HG02938 (cell line): ENCODE measurements at regions not wholly inside any gene's neighbourhood (a gene's known extent, or its start where the extent isn't known, plus 50 kb on each side); places are given as distances from the start of the nearest gene placed in this dataset.
"Not testable (repeated sequence)": the region's sequence is repeated elsewhere in the genome, so short reads cannot be mapped to it uniquely, and the experiment has no call there.

Experiments used
- ATAC-seq: cut with Tn5 transposase; IDR thresholded peaks from one replicate; pipeline ENCODE4 v1.9.1; 2021; ENCODE audit warnings: mild to moderate bottlenecking, moderate library complexity; ENCODE audit not compliant: unreplicated experiment

DNA sequence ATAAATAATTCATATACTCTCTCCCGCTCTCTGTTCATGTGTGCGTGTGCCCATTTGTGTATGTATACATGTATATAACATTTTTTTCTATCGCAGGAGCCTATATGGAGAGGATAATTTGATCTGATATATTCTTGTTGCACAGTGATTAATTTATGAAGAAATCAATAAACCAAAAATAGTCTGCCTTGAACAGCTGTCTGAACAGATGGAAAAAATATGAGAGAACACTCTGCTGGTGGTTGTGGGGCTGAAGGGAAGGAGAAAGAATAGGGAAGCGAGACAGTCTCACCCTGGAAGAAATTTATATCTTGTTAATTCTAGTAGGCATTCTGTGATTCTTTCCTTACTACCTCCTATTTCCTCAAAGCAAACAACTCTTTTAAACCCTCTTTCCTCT, 96.6 kb upstream of the B3GAT2 start:
- no peak for ATAC-seq

DNA sequence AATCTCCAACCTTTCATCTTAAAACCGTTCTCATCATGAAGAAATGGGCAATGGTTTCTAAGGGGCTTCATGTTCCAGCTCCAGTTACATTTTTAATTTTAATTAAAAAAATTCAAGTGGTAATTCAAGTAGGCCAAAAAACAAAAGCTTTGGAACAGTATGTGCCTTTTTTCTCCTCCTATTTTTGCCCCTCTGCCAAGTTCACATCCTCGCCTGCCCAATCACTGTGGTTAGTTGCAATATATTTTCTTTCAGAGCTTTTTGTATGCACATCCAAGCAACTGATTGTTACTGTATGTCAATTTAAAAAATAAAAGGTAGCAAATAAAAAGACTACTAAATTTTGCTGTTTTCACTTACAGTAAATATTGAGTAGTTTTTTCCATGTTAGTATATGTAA, 99.8 kb upstream of the B3GAT2 start:
- ATAC-seq: no peak

DNA sequence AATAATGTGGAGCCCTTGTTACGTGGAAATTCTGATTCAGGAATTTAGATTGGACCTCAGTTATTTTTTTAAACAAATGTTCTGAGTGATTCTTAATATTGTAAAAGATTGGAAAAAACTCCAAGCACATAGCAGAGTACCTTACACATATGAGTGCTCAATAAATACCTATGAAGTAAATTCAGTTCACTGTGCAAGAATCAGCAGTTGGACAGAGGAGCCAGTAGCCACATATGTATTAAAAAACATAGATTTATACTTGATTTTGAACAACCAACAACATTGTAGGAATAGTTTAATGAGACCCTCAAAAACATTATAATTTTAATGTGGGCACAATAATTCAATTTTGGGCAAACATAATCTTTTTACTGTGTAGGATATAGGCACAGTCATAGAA, 109.3 kb upstream of the B3GAT2 start:
- ATAC-seq: no peak

DNA sequence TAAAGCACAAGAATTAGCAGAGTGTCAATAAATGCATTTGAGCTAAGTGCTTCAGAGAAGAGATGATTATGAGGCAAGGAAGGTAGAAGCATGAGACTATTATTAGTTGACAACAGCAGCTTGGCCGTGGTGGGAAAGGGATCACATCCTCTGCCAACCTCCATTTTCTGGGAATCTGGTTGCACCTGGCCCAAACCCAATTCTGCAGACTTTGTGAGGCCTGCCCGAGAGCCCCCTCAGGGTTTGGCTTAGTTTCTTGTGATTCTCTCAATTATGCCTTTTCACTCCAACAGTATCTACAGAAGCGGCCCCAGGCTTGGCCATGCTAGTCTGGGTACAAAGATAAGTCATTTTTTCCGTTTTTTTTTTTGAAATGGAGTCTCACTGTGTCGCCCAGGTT, 111.0 kb upstream of the B3GAT2 start:
- no peak for ATAC-seq

DNA sequence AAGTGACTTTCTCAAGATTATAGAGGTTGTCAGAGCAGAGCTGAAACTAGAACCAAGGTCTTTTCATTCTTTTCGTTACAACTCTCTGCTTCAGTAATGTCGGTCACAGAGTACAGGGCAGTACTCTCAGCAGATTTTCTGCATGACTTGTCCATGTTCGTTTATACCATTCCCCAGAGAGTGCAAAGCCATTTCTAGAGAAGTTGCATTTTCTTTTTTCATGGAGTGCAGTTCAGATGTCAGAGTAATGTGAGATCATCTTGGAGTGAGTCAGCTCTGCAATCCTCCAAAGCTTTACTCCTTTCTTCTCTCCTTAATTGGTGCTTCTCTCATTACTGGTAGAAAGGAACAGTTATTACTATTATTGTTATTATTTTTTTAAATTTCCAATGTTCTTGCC, 115.6 kb upstream of the B3GAT2 start:
- no peak for ATAC-seq

DNA sequence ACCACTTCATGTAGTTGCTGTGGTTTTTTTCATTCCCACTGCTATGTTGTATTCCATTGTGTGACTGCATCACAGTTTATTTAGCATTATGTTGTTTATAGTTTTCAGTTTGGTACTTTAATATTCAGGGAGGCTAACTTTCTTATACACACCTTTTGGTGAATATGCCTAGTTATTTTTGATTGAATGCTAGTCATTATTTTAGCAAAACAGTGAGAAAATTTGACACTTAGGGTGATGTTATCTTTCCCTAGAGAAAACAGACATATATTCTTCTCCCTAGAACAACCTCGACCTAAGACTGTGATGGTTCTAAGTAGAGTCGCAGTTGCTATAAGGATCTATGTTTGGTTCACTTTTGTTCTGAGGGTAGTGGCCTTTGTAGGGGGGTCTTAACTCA, 120.8 kb upstream of the B3GAT2 start:
- no peak for ATAC-seq

DNA sequence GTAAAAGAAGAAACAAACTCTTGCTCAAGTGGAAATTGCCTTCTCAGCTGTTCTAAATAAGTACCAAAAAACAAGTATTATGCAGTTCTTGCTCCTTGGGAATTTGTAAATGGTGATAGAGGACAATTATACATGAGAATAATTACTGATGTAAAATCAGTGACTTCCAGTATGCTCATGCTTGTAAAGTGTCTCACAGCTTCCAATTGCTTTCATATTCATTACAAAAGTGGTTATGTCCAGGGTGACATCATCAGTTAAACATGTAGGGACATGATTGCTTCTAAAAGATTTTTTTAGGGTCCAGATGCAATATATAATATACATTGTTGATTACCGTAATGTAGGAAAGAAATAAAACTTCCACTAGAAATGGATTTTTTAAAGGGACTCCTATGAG, 122.8 kb upstream of the B3GAT2 start:
- no peak for ATAC-seq

DNA sequence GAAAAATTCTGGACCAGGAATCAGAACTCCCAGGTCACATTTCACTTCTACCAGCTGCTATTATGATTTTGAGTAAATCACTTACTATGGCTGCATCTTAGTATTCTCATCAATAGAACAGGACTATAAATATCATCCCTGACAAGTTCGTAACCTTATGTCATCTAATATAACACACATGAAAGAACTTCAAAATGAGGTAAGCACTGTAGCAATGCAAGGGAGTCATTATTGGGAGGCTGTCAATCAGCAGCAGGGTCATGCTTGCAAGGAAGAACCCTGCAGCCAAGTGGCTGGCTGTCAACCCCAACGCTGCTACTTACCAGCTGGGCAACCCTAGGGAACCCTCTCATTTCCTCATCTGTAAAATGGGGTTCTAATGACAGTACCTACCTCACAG, 123.3 kb upstream of the B3GAT2 start:
- no peak for ATAC-seq

DNA sequence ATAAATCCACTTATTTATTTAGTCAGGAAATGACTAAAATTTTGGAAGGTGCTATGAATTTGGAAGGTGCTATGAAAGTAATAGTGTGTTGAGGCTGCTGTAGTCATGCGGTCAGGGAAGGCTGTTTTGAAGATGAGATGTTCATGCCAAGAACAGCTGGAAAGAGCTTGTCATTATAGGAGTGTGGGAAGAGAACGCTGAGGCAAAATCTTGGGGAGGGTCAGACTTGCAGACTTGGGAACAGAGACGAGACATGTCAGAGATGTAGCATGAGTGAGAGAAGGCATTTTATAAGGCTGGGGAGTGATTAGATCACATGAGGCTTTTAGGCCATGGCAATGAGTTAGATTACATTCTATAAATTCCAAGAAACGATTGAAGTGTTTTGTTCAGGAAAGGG, 124.0 kb upstream of the B3GAT2 start:
- ATAC-seq: no peak

DNA sequence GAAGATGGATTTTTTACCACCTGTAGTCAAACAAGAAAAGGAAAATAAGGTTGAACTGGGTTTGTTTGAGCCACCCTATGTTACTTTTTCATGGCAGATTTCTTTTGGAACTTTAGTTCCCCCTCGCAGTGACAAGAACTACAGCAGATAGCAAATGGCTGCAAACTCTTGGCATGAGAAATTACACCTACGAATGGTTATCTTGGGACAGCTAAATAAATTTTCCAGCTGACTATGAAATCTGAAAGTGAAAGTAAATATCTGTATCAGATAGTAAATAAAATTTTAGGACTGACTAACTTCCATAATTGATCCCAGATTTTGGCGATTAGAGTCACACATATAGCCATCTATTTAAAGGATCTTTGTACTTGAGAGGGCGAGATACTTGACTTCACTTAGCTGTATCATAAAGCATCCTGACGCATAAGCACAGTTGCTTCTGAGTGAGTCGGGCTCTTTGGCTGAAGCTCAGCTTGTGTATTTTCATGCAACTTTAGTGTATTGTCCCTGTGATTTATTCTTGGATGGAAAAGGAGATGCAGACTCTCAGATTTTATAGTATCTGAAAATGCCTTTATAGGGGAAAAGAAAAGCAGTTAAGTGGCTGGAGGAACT, 125.3 kb upstream of the B3GAT2 start:
- no peak for ATAC-seq

DNA sequence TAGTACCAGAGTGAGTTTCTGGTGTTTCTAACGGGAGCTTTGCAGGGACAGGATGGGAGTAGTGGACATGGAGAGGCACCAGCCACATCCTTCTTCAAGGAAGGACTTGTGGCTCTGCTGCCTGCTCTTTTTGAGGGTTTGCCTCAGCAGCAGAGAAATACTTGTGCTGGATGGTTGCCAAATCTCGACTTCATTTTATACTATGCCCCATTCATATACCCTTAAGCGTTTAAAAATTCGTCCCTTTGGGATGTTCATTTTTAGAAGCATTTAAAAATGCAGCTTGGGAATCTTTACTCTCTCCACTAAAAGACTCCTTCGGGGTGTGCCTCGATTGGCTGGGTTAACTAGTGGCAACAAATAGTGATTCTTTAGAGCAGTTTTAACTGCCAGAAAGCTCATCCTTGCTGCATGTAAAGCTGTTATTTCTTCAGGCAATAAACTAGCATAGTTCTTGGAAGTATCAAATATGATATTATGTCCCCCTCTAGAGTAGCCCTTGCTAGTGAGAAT, 126.5 kb upstream of the B3GAT2 start:
- no peak for ATAC-seq

DNA sequence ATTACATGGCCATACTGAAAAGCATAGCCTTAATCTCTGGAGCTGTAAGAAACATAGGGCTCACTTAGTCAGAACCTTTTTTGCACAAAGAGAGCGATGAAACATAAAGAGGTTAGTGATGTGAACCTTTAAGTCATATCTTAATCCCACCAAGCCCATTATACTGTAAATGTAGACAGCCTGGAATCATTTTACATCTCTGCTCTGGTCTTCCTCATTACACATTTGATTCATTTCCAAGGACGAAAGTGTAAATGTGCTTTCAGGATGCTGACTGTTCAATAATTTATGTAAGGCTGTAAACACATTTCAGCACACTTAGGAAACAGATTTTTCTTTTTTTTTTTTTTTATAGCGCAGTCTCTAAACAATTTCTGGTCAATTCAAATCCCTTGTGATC, 131.3 kb upstream of the B3GAT2 start:
- ATAC-seq: no peak

DNA sequence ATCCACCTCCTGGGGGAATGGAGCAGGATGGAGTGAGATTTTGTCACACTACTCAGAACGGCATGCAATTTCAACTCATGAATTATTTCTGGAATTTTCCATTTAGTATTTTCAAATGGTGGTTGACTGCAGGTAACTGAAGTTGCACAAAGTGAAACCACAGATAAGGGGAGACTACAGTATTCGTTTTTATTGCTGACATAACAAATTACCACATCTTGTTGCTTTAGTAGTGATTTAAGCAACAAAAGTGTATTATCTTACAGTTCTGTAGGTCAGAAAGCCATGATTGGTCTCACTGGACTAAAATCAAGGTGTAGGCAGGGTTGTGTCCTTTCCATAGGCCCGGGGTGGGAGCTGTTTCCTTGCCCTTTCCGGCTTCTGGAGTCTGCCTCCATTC, 133.4 kb upstream of the B3GAT2 start:
- ATAC-seq: no peak

DNA sequence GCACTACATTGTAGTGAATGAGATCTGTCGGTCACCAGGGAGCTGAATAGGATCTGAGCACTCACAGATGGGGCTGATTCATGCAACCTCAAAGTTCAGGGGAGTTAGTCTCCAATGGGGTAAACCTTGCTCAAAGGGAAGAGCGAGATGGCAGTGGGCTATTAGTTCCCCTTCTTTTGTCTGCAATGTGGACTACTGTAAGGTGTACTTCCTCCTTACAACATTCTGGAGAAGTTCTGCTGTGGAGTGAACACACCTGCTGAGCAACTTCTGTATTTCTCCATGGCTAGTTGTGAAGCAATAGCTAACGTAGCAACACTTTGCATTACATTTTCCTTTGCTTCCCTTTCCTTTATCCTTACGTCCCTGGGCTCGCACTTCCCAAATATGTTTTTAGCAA, 134.3 kb upstream of the B3GAT2 start:
- ATAC-seq: no peak

DNA sequence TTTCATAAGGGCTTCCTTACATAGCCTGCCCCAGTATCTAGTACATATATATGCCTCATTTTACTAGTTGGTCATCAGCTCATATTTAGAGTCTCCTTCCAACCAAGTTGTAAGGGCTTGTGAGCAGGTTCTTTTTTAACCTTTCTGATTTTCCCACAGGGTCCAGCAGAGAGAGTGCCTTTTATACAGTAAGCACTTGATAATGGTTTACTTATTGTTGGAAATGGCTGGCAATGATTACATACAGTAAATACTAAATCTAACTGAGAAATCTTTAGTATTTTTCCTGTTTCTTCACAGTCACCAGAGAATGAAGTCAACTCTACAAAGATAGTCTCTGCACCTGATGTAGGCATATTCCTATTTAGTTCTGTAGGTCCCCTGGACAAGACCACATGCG, 135.1 kb upstream of the B3GAT2 start:
- ATAC-seq: no peak

DNA sequence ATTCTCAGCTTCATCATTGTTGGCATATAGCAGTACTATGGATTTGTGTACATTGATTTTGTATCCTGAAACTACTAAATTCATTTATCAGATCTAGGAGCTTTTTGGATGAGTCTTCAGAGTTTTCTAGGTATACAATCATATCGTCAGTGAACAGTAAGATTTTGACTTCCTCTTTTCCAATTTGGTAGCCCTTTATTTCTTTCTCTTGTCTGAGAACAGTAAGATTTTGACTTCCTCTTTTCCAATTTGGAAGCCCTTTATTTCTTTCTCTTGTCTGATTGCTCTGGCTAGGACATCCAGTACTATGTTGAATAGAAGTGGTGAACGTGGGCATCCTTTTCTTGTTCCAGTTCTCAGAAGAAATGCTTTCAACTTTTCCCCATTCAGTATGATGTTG, 140.4 kb upstream of the B3GAT2 start:
- ATAC-seq: not testable (repeated sequence)

DNA sequence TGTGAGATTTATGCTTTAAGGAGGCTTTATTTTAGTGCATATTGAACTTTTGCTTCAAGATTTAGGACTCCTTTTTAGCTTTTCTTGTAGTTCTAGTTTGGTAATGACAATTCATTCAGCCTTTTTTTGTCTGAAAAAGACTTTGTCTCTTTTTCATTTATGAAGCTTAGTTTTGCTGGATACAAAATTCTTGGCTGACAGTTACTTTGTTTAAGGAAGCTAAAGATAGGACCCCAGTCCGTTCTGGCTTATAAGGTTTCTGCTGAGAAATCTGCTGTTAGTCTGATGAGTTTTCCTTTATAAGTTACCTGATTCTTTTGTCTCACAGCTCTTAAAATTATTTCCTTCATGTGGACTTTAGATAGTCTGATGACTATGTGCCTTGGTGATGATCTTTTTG, 142.8 kb upstream of the B3GAT2 start:
- ATAC-seq: no peak

DNA sequence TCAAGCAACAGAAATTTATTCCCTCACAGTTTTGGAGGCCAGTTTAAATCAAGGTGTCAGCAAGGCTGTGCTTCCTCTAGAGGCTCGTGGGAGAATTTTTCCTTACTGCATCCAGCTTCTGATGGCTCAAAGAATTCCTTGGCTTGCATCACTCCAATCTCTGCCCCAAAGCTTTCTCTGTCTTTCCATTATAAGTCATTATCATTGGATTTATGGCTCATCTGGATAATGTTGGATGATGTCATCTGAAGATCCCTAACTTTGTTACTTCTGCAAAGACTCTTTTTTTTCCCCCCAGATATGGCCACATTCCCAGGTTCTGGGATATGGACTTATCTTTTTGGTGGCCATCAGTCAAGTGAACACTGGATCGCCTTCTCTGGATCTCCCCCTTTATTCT, 146.3 kb upstream of the B3GAT2 start:
- no peak for ATAC-seq

DNA sequence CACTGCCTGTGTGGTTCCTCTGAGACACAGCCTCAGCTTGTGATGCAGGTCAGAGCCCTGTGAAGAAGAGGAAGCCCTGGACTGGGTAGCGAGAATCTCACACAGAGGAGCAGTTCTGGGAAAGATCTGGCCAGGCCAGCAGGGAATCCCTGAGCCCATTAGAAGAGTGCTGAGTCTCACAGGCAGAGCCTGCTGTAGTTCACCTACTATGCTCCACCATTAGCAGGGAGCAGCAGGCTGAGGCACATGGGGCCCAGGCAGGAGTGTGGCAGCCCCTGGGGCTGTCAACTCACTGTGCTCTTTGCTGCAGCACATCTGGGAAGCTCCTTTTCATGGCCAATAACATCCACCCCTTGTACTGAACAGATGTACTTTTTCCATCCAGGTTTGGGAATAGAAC, 146.8 kb upstream of the B3GAT2 start:
- no peak for ATAC-seq

DNA sequence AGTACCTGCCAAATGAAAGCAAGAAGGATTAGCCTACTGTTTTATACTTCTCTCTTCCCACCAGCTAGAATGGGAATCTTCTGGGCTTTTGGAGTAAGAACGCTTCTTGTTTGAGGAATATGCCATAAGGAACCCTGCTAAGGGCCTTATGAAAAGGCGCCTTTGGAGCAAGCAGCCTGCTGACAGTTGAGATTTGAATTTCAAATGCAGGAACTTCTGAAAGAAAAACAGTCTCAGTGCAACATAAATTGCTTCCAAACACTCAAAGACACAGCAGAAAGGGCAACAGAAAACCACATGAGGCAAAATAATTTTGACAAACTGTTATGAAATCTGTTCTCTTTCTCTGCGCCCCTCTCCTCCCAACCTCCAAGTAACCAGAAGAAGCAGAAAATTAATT, 149.4 kb upstream of the B3GAT2 start:
- ATAC-seq: no peak

DNA sequence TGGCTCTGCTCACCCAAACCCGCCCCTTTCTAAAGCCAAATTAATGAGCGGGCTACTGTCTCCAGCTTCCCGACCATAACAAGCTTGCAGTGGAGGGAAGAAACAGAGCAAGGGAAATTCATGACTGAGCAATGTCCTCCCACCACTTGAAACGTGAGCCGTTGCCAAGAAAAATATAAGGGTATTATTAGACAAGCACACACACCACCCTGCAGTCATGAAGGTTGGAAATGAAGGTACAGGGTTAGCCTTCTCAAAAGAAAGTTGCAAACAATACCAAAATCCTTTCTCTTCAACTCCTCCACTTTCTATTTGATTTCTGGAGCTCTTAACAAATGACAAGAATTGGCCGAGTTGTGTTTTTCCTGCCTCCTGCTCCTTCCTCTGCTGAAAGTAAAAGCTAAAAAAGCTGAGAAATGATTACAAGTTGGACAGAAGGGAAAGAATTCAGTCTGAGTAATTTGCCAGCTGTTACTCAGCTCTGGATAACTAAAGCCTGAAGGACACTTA, 151.1 kb upstream of the B3GAT2 start:
- no peak for ATAC-seq

DNA sequence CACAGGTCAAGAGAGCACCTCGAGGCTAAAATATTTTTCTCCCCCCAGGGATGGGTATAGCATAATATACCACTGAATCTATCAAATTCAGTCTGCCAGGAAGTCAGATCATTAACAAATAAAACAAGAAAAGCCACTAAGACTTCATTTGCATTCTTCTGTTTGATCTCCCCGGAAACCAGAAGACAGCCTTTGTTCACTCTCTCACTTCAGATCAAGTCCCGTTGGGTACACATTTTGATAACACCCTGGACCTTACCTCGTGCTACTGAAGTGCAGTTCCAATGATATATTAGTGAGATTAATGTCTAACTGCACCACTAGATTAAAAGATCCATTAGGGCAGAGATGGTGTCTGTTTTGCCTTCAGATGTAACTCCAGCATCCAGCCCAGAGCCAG, 157.7 kb upstream of the B3GAT2 start:
- ATAC-seq: no peak

DNA sequence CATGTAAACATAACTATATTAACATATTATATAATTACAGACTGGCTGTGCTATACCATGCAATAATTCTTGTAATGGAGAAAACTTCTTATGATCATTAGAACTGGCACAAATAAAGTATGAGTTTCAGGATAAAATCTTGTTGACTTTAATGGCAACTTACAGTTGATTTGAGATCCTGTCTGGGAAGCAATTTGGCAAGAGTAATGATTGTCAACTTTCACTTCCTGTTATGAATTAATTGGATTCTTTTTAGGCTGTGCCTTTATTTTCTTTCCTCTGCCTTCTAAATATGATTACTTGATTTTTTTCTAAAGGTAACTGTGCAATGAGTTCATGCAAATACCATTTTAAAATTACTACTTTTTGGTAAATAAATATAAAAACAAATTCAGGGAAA, 158.1 kb upstream of the B3GAT2 start:
- ATAC-seq: no peak
